HG02678 (cell line): ENCODE measurements at regions not wholly inside any gene's neighbourhood (a gene's known extent, or its start where the extent isn't known, plus 50 kb on each side); places are given as distances from the start of the nearest gene placed in this dataset.

Experiments
- ATAC-seq: cut with Tn5 transposase; IDR thresholded peaks from one replicate; pipeline ENCODE4 v1.9.1; 2021; ENCODE audit warnings: mild to moderate bottlenecking, moderate library complexity; ENCODE audit not compliant: unreplicated experiment

DNA sequence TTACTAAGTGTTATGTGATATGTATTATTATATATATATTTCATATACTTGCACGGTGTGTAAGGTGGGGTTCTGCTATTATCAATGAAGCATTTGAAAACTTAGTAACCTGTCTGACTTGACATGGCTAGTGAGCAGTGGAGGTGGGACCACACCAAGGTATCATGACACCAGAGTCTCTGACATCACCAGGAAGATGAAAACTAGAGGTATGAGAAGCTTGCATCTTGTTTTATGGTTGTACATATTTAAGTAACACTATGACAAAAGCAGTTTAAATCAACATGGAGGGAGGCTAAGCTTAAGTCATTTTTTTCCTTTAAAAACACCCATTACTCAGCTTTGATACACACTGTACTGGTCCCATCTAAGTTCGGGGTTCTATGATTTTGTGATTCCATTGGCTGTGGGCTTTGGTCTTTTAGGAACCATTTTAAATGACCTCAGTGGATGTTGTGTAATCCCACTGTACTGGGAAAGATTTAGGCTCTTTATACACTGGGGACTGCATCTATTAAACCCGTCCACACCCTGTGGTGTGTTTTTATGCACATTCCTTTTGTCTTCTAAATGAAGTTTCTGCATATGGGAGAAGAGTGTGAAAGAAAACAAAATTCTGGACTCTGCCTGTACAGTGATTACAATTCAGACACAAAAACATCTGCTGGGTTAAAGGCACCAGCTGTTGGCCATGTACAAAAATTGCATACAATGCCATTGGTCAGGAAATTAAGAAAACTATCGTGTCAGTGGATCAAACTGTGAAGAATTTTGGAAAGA lies 570.6 kb downstream of the SPRY1 start:
- no peak for ATAC-seq

DNA sequence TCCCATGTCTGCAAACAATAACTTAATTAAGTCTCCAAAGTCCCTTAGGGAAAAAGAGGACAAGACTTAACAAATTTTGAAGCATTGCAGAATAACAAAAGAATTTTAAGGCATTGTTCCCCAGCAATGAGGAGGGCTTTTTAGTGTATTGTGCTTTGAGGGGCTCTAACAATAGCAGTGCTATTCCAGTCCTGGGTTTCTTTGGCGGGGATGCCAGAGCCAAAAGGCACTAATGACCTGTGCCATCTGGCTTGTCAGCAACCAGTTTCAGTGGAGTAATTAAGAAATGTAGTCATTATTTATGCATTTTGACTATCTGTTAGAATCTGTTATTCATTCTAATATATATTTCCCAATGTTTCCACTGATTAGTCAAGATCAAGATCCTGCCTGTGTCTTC lies 575.4 kb downstream of the SPRY1 start:
- no peak for ATAC-seq

DNA sequence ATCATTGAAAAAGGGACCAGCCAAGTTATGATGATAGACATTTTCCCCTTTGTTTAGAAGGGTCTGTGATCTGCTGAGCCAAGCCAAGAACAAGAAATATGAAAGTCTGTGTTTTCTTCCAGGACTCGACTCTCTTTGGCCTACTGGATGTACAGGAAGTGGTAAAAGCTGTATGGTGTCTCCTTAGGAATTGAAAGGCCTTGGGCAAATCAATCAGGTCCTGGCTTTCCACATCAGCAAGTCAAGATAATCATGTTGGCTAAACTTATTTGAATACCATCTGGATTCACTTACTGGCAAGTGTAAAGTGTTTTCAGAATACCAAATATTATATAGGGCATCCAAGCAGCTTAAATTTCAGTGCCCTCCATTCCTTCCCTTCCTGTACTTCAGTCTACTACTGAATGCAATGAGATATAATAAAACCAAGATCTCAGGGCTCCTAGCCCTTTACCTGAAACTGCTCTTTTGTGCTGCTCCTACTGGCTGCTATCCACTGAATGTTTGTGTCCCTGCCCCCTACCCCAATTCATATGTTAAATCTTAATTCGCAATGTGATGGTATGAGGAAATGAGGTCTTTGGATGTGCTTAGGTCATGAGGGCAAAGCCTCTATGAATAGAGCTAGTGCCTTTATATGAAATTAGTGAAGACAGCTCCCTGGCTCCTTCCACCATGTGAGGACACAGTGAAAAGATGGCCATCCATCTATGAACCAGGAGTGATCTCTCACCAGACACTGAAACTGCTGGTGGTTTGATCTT lies 578.0 kb downstream of the SPRY1 start:
- ATAC-seq = no peak

DNA sequence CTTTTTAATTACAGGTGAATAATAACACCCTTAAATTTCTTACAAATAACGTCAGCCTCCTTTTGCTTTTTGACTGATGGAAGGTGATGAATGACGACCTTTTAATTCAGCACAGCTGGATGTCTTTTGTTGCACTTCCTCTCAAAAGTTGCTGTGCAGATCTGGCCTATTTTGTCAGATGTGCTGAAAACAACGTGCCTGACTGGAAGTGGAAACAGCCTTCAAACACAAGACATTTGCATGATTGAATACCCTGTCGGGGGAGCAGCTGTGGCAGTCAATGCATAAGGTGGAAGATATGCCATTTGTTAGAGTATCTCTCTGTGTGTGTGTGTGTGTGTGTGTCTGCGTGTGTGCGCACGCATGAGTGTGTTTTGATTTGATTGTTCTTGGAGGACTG lies 579.7 kb downstream of the SPRY1 start:
- ATAC-seq = peak; percentile 42

DNA sequence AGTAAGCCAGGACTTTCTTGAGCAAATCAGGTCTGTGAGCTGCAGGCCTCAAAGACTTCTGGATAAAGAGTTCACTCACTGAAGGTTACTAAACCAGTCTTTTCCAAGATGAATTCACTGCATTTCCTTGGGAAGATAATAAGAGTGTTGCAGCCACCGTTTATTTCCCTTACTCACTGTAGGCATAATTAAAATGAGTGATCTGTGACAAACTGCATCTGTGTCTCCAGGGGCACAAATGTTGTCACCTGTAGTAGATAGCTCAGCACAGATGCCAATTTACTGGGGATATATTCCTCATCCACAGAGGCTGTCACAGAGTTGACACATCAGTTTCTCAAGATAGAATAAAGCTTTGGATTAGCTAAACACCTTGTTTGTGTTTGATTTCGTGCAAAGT lies 580.2 kb downstream of the SPRY1 start:
- ATAC-seq = no peak

DNA sequence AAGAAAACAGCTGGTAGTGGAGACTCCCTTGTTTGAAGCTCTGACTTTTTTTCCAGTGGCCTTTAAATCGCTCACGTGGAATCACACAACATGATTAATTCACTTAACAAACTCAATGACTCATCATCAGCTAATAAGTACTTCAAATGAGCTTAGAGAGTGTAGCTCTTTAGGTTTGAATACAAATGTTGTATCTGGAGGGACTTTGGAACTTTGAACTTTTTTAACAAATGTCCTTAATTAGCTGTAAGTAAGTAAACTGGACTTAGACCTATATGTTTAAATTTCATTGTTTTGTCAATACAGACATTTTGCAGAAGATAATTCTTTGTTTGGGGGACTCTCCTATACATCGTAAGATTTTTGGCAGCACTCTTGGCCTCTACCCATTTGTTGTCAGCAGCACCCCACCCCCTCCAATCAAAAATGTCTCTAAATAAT lies 581.1 kb downstream of the SPRY1 start:
- ATAC-seq = no peak

DNA sequence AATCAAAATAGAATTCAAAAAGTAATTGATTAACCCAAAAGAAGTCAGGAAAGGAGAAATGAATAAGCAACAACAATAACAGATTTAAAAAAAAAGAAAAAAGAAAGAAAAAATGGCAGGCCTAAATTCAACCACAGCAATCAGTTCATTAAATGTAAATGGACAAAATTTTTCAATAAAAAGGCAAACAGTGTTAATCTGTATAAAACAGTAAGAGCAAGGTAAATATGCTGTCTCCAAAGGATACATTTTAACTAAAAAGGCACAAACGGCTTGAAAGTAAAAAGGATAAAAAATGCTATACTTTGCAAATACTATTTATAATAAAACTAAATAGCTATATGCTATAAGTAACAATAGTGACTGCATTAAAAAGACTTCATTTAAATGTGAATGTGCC lies 582.0 kb downstream of the SPRY1 start:
- no peak for ATAC-seq

DNA sequence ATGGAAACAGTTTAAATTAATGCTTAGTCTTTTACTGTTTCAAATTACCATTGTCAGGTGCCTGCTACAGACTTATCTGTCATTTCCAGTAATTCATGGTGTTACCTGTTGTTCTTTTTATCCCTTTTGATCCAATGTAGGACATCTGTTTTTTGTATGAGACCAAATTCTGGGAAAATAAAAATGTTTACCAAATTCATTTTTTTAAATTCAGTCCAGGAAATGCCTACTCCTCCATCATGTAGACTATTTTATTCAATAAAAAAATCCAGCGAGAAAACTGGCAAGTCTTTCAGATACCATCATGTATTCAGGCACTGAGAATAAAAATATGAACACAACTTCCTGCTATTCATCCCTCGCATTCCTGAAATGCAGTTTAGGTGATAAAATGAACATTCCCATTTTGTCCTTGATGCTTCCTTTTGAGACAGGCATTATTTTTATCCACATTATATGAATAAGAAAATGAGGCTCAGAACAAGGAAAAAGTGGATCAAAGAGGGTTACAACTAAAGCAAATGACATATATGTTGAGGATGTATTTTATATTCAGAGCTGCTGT lies 584.2 kb downstream of the SPRY1 start:
- ATAC-seq = no peak

DNA sequence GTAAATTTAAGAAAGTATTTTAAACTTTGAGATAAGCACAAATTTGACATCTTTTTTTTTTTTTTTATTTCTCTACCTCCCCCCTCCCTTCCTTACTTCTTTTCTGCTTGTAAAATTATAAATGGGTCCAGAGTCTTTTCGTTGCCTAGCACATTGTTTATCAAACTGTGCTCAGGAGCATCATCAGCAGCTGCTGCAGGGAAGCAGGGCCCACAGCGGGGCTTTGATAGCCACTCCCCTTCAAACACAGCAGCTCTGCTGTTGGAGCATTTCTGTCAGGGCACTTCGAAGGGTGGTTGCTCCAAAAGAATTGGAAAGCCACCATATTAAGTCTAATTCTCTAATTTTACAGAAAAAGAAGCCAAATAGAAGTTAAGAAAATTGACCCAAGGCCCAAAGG lies 588.3 kb downstream of the SPRY1 start:
- ATAC-seq = no peak

DNA sequence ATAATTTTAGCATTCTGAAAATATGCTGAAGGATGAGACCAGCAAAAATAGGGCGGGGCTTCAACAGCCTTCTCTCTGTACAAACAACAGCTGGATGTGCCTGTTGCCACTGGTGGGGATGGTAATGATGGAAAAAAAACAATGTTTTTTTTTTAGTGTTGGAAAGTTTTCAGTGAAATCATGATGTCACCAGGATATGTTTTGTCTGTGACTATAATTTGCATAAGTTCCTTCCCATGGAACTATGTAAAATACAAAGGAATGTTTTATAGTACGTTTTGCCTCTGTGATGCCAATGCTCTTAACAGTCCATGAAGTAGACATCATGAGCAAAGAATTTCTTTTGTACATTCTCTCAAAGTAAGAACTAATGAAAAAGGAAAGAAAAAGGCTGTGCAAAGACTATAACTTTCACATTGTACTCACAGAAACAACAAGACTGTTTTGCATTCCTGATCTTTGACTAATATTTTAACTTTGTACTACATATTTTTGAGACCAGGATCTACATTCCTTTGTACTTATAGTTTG lies 589.7 kb downstream of the SPRY1 start:
- ATAC-seq = no peak

DNA sequence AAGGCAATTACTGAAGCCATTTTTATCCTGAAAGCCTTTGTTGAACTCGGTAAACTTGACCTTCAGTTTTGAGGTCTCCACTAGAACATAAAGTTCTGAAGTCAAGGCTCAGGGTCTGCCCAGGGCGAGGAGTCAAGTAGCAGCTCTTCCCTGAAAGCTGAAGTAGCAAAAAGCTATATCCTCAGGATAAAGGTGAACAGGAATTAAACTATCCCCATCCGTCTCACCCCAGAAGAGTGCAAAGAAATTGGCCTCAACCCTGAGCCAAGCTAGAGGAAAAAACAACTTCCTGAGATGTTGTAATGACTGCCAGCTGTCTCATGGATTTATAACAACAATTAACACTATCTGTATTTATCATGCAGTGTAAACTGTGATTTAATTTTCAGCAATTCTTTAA lies 590.8 kb downstream of the SPRY1 start:
- ATAC-seq = no peak

DNA sequence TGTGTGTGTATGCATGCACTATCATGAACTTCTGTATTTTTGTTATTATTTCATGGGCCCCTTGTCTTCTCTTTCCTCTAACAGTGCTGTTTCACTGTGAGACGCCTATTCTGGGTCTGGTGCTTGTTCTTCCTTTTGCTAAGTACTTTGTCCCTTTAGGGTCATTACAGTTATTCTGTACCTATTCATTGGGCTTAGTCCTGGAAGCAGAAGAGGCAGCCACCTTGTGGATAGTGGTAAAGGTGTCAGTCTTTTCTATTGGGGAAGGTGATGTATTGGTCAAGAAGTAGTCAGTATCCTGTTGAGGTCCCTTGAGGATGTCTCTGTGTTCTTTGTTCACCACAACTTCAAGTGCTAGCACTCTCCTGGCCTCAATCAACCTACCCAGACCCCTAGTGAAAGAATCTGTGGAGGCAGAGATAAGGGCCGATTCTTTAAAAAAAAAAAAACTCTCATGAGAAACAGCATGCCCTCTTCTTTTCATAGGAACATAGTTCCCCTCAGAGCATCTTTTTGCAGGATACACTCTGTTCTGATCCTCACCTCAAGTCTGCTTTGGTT lies 593.8 kb downstream of the SPRY1 start:
- ATAC-seq = no peak

DNA sequence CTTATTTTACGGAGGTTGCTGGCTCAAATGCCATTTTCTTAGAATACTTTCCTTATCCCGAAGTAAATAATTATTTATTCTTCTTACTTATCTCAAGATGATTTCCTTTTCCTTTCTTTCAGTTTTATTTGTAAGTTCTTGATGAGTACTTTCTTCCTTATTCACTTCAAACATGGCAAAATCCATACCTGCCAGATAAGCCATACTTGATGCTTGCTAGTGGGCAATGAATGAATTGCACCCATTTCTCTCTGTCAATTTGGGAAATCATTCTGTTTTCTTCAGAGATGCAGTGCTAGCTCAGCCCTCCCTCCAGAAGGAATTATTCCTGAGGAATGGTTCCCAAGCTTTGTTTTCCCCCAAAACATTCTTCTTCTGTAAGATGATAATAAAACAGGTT lies 598.3 kb downstream of the SPRY1 start:
- no peak for ATAC-seq

DNA sequence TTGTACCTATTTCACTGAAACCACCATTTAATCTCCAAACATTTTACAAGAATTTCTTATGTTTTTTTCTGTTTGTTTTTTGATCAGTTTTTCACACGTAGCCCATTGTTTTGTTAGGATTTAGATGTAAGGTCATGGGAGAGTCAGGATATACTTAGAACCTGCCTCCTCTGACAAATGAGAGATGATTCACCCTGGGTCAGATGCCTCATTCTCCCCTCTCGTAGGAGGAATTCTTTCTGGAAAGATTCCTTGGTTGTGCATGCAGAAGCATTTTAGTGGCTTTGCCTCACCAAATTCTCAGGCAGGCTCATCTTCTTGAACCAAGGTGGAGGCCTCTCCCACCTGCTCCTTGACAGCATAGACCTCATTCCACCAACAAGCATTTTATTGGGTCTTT lies 599.3 kb downstream of the SPRY1 start:
- ATAC-seq = no peak

DNA sequence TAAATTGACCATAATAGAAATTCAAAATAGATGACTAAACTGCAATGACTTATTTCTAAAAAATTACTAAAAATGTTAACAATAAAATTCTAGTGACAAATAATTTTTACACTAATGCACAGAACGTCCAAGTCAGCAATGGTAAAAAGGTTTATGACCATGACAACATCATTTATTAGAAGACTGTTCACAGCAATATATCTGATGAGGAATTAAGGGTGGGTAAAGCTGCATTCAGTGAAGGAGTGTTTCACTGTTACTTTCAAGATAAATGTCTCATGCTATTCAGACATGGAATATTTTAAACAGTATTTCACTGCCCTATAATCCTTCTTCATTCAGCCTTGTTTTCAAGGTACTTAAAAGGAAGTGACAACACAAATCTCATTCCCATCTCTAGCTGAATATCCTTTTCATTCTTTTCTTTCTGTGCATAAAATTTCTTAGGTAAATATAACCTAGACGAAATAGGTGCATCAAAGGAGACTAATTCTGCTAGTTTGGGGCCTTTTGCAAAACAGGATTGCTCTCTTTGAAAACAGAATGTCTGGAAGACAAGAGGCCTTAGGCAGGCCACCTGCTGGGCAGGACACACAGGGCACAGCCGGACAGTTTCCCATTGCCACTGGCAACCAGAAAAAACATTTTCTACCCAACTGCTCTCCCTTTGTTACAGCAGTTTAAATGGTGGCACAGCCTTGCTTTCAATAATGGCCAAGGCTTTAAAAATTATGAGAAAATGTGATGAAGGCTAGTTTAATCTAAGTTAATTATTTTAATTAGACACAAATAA lies 600.3 kb downstream of the SPRY1 start:
- ATAC-seq = no peak

DNA sequence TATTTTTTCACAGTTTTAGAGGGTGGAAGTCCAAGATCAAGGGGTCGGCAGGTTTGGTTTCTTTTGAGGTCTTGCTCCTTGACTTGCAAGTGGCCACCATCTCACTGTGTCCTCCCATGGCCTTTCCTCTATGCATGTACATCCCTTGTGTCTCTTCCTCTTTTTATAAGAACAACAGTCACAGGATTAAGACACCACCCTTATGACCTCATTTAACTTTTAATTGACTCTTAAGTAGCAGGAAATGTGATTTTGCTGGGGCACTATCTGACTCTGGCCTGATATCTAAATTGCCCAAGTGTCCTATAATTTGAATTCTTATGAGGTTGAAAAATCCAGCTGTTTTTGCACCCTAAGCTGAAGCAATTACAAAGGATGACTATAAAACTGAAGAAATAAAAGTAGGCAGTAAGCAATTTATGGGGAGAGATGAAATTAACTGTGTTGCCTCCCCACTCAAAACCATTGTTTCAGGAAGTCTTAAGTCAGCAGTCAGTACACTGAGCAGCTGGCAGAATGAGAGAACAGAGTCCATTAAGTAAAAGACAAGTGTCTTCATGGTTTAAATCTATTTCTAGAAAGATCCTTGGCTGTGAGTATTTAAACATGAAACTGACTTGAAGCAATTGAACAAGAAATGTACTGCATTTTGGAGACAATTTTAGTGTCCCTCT lies 601.3 kb downstream of the SPRY1 start:
- no peak for ATAC-seq

DNA sequence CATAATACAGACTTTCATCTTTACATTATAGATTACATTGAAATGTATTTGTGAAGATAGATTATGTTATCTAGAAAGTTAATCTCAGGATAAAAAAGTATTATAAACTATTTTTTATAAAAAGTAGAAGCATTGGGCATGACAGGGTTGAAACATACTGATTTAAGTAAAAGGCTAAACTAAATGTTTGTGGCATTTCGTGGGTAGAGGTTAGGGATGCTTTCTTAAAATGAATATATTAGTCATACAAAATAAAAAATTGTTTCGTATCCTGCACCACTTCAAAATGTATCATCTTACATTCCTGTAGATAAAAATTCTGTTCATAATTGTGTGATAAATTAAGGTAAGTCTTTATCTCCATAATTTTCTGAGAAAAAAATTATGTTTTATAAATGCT lies 603.6 kb downstream of the SPRY1 start:
- no peak for ATAC-seq

DNA sequence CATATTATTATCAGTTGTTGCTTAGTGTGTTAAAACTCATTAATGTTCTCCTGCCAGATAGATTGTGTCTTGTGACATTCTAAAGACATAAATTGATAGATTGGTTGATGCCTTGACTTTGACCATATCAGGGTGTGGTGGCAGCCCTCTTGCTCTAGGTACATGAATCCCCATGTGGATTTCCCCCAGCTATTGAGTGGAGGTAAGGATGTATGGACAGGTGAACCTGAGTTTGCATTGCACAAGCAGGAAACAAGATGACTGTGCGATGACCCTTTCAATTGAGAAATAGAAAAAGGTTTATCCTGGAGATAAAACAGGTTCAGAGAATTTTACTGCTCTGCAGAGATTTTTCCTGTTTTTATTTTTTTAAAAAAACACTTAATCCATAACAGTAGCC lies 619.2 kb downstream of the SPRY1 start:
- ATAC-seq = no peak

DNA sequence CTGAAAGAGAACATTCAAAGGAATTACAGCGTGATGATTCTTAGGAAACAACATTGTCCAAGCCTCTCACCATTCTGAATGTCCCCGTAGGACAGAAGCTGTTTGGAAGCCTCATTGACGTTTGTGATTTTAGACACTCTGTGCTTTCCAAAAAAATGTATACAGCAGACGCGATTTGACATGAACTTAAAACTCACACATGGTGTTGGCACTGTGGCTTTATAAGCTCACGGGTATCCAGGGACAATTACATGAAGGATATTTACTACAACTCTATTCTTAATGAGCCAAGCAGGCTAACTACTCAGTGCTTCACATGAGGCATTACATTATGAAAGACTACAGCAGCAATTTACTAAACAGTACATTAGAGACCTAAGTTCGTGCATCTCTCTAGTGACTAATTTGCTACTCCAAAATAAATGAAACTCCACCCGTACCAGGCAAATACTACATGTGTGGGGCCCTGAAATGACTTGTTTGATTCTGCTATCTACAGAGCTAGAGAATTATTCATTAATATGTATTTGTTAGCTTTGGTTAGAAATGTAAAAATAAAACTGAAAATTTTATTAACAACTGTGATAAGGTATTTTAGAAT lies 620.7 kb downstream of the SPRY1 start:
- no peak for ATAC-seq
